Activated naive CD4-positive, alpha-beta T cell treated with anti-CD3 and anti-CD28 coated beads for 36 hours (primary cell): ENCODE measurements at regions not wholly inside any gene's neighbourhood (a gene's known extent, or its start where the extent isn't known, plus 50 kb on each side); places are given as distances from the start of the nearest gene placed in this dataset.
"Not testable (repeated sequence)": the region's sequence is repeated elsewhere in the genome, so short reads cannot be mapped to it uniquely, and the experiment has no call there.

ENCODE experiments used
- CTCF ChIA-PET: fragments of 350-600 bp; sonication (Branson Sonifier 250); formaldehyde crosslinking; loops from one replicate; lab custom pipeline; 2021; ENCODE audit warnings: antibody characterized with exemption; lab: Charles Lee
- DNase-seq: peaks from one replicate; pipeline ENCODE4 v3.0.0-alpha.2; 2020
- H3K27ac Mint-ChIP-seq: one replicate; pipeline ENCODE4 v1.8.0; 2021; ENCODE audit warnings: mild to moderate bottlenecking, mixed read lengths
- H3K27me3 Mint-ChIP-seq: one replicate; pipeline ENCODE4 v1.8.0; 2021; ENCODE audit warnings: low read depth, mixed read lengths
- H3K36me3 Mint-ChIP-seq: one replicate; pipeline ENCODE4 v1.8.0; 2021; ENCODE audit warnings: low read depth, mixed read lengths
- H3K4me1 Mint-ChIP-seq: one replicate; pipeline ENCODE4 v1.8.0; 2021; ENCODE audit warnings: low read depth, mixed read lengths
- H3K4me3 Mint-ChIP-seq: one replicate; pipeline ENCODE4 v1.8.0; 2021; ENCODE audit warnings: mild to moderate bottlenecking, moderate library complexity, mixed read lengths
- H3K9me3 Mint-ChIP-seq: one replicate; pipeline ENCODE4 v1.8.0; 2021; ENCODE audit warnings: mixed read lengths
- intact Hi-C: fragments of 100-400 bp; cut with micrococcal nuclease; formaldehyde crosslinking; loops from one replicate; pipeline ENCODE4 v1.15.1; 2023

DNA sequence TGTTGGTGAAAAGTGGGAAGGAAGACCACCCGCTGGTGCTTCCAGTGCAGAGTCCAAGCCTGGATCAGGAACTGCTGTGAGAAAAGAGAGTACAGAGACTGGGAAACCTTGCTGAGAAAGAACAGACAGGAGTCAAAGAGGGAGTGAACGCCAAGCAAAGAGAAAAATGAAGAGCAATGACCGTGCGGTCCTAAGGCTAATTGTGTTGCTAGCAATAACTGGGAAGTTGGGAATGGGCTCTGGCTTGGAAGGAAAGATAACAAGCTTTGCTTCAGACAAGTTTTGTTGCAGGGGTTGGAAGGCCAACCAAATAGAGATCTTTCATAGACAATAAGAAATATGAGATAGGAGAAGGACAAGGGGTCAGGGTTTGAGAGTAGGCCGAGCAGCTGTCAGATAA is 55.0 kb upstream of the PAX8 start:
- DNase-seq, H3K4me3 Mint-ChIP-seq, H3K27me3 Mint-ChIP-seq, H3K9me3 Mint-ChIP-seq, intact Hi-C loops, H3K36me3 Mint-ChIP-seq, CTCF ChIA-PET, H3K27ac Mint-ChIP-seq: not testable (repeated sequence)
- peaks cover 14% of the 10 kb centered on the region for H3K4me1 Mint-ChIP-seq

DNA sequence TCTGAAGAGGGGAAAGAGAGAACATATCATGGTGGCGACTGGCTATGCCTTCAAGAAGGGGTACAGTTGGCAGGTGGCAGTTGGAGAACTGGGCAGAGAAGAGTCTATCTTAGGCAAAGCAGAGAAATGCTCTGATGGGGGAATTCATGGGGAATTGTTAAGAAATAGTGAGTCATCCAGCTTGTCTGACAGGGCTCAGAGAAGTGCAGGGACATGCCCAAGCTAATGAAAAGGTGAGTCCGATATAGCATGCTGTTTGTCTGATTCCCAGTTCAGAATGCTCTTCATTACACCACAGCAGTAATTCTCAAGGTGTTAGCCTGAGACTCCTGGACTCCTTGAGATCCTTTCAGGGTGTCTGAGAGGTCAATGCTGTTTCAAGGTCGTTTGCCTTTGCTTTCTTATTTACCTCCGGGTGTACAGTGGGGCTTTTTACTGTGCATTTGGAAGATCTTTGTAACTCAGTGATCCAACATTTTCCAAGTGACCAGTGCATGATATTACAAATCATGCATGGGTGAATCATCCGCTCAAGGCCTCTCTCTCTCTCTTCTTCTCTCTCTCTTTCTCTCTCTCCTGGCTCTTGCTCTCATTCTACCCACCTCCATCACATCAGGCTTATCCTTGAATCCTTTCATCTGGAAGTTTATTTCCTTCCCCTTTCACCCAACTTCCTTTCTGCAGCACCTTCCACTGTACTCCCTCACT is 51.5 kb upstream of the PAX8 start:
- H3K36me3 Mint-ChIP-seq, intact Hi-C loops, H3K9me3 Mint-ChIP-seq, H3K27me3 Mint-ChIP-seq, H3K4me3 Mint-ChIP-seq: not testable (repeated sequence)
- peak; percentile 7 for DNase-seq
- H3K27ac Mint-ChIP-seq: peak overlapping the region; percentile 22
- H3K4me1 Mint-ChIP-seq: peaks cover 23% of the 10 kb centered on the region
- CTCF ChIA-PET: interaction anchor here (0.6 kb wide), 1 partner anchor 245 kb away, joined by 3 read pairs; no protein-coding TSS in a partner anchor

DNA sequence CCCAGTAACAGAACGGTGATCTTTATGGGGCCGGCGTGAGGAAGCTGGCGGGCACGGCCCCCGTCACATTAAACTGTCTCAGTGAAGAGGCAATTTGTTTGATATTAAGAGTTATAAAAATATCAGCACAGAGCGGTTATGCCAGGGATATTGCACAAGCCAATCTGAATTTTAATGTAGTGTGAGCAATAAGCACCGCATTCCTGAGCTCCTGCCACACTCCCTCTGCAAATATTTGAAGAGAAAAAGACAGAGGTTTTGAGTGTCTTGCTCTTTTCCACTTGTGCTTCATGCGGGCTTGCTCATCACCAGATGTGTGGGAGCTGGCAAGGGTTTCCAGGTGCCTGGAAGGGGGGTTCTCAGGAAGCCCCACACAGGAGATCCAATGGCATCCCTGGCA is 50.3 kb upstream of the PAX8 start:
- H3K36me3 Mint-ChIP-seq, H3K27me3 Mint-ChIP-seq, CTCF ChIA-PET, intact Hi-C loops, H3K27ac Mint-ChIP-seq, H3K4me3 Mint-ChIP-seq, DNase-seq, H3K9me3 Mint-ChIP-seq: not testable (repeated sequence)
- H3K4me1 Mint-ChIP-seq: peaks cover 30% of the 10 kb centered on the region

DNA sequence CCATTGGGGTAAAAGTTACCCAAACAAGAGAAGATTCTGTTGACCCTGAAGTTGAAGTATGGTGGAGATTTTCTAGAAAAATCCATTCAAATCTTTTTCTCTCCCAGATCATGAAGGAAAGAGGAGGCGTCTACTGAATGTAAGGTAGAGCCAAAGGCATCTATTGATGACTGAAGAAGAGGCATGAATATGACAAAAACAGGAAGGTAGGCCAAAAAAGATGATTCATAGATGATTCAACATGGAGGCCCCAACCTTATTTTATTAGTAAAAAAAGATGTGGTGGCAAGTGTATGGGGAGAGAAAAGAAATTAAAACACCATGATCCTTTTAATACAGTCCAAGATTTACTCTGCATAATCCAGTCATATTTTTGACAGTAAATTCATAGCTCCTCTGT is 49.9 kb upstream of the PAX8 start:
- H3K9me3 Mint-ChIP-seq, H3K27me3 Mint-ChIP-seq, DNase-seq, H3K4me3 Mint-ChIP-seq, CTCF ChIA-PET, H3K27ac Mint-ChIP-seq, H3K36me3 Mint-ChIP-seq, intact Hi-C loops: not testable (repeated sequence)
- H3K4me1 Mint-ChIP-seq: peaks cover 30% of the 10 kb centered on the region
